Fibroblast of skin of left biceps (primary cell): ENCODE measurements at regions not wholly inside any gene's neighbourhood (a gene's known extent, or its start where the extent isn't known, plus 50 kb on each side); places are given as distances from the start of the nearest gene placed in this dataset.

Experiments used
- DNase-seq, 2 experiments: peaks; one replicate each; pipeline ENCODE4 v3.0.0-alpha.2; 2013; ENCODE audit warnings: low read depth in 2 of 2

GRCh38 chr5:163622799-163623198 lies 117.4 kb downstream of the MAT2B start:
- no peak for DNase-seq

- DNase-seq = no peak
Measured at GRCh38 chr5:163623524-163623923, 118.1 kb downstream of the MAT2B start.

GRCh38 chr5:163623986-163624385 lies 118.6 kb downstream of the MAT2B start:
- no peak for DNase-seq

- DNase-seq = peak; percentile 18 to 26
Measured at GRCh38 chr5:163624431-163624830, 119.0 kb downstream of the MAT2B start.

GRCh38 chr5:163626904-163627434 lies 121.5 kb downstream of the MAT2B start:
- DNase-seq = no peak

GRCh38 chr5:163631856-163632255 lies 126.4 kb downstream of the MAT2B start:
- no peak for DNase-seq

GRCh38 chr5:163633926-163634460 lies 128.6 kb downstream of the MAT2B start:
- no peak for DNase-seq

GRCh38 chr5:163635631-163636030 lies 130.2 kb downstream of the MAT2B start:
- no peak for DNase-seq

- DNase-seq = no peak
Measured at GRCh38 chr5:163642904-163643303, 137.5 kb downstream of the MAT2B start.

- no peak for DNase-seq
Measured at GRCh38 chr5:163645421-163646416, 140.3 kb downstream of the MAT2B start.

- DNase-seq = no peak
Measured at GRCh38 chr5:163649514-163649913, 144.1 kb downstream of the MAT2B start.

GRCh38 chr5:163653526-163653925 lies 148.1 kb downstream of the MAT2B start:
- no peak for DNase-seq

GRCh38 chr5:163658702-163659567 lies 153.5 kb downstream of the MAT2B start:
- peak in 1 of 2 experiments; percentile 2 for DNase-seq

- DNase-seq = no peak
Measured at GRCh38 chr5:163659568-163659902, 154.1 kb downstream of the MAT2B start.

- DNase-seq = no peak
Measured at GRCh38 chr5:163660486-163660885, 155.1 kb downstream of the MAT2B start.

- DNase-seq = no peak
Measured at GRCh38 chr5:163661360-163661759, 155.9 kb downstream of the MAT2B start.

GRCh38 chr5:163670036-163670435 lies 164.6 kb downstream of the MAT2B start:
- no peak for DNase-seq

GRCh38 chr5:163677092-163677491 lies 171.7 kb downstream of the MAT2B start:
- no peak for DNase-seq

GRCh38 chr5:163682234-163682633 lies 176.8 kb downstream of the MAT2B start:
- DNase-seq = no peak

- DNase-seq = no peak
Measured at GRCh38 chr5:163687414-163687813, 182.0 kb downstream of the MAT2B start.

- DNase-seq = no peak
Measured at GRCh38 chr5:163692091-163692490, 186.7 kb downstream of the MAT2B start.
